CD1c-positive myeloid dendritic cell (primary cell): ENCODE measurements at regions not wholly inside any gene's neighbourhood (a gene's known extent, or its start where the extent isn't known, plus 50 kb on each side); places are given as distances from the start of the nearest gene placed in this dataset.

Experiments
- DNase-seq: peaks from one replicate; pipeline ENCODE4 v3.0.0-alpha.2; 2016; ENCODE audit errors: extremely low spot score

DNA sequence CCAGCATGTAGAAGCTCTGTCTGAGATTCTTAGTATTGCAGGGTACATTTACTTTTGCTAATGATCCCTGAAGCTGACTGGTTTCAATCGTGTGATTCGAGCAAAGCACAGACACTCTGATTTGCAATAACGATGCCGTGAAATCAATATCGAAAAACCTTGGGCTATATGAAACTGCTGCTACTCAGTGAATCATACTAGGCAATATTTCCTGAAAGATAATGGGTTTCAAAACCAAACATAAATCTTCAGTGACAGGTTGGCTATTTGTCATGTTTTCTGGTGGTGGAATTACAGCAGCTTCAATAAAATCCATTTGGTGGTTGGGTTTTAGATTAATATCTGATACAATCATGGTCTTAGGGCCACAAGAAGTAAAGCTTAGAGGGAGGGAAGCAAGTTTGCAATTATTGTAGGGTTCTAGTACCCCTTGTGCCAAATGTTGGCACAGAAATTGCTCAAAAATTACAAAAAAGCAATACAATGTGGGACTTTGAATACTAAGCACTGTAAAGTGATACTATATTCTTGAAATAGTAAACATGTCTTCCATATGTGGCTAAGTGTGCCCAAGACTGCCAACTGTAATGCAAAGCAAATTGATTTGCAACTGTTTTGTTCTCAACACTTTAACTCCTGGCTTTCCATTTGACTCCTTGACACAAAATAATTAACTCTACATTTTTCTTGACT is 112.4 kb upstream of the JAZF1 start:
- DNase-seq: no peak

DNA sequence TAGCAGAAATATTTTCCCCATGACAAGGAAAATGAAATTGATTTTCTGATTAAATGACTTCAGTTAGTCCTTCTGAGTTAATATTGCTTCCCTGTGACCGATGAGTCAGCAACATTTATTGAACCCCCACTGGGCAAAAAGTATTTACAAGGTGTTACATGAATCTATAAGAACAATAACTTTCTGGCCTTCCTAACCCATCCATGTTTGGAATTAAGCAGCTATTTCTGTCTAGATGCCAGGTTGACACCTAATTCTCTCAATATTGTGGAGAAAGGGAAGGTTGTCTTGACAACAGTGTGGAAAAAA is 112.9 kb upstream of the JAZF1 start:
- DNase-seq: no peak

DNA sequence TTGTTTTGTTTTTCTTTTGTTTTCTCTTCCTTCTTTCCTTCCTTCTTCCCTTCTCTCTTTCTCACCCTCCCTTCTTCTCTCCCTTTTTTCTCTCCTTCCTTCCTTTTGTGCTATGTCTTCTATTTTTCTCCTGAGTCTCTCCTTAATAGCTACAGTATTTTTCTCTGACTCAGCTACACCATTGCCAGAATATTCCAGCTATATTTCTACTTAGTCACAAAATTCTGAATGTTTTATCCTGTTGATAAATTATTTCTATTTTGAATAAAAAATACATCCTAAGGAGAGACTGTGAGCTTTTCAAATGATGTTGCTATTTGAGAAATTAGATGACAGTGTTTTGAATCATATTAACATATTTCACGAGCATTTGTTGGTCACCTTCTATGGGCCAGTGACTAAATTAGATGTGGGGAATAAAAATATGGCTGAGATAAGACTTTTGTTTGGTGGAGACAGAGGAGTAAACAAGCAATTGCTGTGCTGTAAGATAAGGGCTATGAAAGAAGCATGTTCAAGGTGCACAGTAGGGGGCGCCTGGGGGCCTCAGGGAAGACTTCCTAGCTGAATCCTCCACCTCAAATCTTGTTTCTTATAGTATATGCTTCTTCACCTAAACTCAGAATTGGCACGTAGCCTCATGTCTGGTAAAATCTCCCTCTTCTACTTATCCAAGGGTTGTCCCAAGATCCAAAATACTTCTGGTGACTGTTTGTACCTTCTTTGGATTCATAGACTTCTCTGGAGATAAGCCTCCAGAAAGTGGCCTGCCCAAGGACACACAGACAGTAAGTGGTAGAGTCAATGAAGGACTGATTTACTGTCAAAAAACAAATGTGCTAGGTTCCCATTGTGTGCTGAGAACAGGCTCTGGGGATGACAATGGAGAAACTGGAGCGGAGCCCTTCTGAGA is 115.5 kb upstream of the CREB5 start:
- DNase-seq: peak; percentile 27

DNA sequence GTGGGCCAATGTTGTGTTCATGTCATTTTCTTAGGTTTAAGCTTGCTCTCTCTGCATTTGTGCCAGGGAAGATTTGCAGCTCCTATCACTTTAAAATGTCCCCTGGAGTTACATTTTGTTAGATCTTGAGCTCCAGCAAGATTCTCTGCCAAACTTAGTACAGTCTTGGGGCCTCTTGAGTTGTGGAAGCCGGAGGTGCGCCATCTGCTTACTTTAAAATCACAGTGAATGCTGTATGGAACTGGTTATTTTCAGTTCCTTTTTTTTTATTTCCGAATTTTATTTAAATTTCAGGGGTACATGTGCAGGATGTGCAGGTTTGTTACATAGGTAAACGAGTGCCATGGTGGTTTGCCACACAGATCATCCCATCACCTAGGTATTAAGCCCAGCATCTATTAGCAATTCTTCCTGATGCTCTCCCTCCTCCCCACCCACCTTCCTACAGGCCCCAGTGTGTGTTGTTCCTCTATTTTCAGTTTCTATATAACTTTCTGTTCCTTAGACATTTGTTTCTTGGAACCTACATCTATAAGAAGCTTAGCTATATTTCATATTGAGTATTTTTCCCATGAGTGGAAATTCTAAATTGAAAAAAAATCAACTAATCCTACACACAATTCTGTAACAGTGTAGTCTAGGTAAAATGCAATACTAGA is 114.4 kb upstream of the CREB5 start:
- DNase-seq: peak; percentile 65

DNA sequence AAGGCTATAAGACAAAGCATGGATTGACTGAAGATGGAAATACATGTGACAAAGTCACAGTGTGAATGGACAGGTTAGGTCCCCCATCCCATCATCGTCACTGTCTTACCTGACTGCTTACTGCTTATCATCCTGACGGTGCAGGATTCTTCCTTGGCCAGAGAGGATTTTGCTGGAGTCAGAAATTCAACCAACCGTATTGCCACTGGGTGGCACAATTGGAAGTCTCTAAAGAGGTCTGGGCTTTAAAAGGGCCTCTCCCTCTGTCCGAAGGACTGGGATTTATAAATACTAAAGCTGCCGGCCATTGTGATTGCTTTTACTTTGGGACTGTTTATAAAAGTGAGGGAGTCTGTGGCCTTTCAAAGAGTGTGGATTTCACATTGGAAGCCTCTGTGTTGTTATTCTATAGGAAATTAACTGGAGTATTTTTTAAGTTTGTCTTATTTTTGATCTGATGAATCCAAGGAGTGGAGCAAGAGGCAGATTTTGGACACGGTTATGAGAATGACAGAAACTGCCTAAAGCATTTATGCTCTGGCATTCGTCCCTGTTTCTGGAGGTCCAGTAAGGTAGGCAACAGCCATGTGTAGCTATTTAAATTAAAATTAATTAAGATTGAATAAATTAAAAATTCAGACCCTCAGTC is 113.3 kb upstream of the CREB5 start:
- no peak for DNase-seq

DNA sequence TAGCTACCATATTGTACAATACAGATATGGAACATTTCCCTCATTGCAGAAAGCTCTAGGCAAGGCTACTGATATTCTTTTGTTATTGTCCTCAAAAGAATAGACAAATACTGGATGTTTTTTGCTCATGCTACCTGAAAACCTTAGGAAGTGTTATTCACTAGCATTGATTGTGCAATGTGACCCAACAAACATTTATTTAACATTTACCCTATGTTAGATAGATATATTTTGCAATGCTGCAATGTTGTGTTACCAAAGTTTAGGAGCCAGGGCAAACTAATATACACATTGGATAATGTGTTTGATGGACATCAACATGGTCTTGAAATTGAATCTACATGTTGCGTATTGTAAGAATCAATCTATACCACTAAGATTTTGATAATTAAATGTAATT is 112.8 kb upstream of the CREB5 start:
- DNase-seq: no peak

DNA sequence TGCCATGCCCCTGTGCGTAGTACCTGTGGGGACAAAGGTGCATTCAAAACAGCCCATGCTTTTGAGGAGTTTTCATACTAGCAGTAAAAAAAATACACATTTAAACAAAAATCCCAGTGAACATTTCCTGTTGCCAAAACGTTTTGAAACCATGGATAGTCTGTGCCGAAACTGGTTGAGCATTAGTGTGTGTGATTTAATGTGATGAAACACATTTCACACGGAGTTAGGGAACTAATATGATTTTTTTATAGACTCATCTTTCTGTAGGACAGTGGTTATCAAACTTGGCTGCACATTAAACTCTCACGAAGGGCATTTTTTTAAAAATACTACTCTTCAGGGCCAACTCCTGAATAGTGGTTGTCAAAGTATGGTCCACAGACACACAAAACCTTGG is 111.8 kb upstream of the CREB5 start:
- no peak for DNase-seq

DNA sequence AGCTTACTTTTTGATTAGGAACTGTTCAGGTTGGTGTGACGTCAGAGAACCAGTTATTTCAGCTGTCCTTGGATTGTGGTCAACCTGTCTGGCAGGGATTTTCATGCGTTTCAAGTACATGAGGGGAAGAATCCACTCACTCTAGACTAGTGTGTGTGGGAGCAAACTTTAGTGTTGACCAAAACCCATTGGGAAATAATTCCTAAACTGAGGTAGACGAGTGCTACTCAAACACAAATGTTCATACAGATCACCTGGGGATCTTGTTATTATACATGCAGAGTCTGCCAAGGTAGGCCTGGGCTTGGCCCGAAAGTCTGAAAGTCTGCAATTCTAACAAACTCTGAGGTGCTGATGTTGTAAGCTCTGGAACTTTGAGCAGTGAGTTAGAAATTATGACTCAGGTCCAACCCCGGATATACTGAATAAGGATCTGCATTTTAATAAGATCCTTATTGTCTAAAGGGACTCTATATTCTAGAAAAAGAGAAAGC is 111.1 kb upstream of the CREB5 start:
- DNase-seq: no peak

DNA sequence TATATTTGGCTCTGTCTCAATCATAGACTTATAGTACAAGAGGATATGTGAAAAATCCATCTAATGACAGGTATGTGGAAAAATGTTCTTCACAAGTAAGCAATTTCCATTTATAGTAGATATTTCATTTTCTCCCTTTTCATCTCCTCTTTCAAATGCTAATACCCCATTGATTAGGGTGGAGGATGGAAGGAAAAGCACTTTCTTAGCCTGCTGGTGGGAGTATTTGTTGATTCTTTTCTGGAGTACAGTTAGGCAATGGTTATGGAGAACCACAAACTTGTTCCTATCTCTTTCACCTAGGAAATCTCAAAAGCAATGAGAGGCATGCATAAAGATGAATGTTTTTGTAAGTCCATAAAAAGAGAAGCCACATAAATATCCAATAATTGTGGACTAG is 108.0 kb upstream of the CREB5 start:
- no peak for DNase-seq

DNA sequence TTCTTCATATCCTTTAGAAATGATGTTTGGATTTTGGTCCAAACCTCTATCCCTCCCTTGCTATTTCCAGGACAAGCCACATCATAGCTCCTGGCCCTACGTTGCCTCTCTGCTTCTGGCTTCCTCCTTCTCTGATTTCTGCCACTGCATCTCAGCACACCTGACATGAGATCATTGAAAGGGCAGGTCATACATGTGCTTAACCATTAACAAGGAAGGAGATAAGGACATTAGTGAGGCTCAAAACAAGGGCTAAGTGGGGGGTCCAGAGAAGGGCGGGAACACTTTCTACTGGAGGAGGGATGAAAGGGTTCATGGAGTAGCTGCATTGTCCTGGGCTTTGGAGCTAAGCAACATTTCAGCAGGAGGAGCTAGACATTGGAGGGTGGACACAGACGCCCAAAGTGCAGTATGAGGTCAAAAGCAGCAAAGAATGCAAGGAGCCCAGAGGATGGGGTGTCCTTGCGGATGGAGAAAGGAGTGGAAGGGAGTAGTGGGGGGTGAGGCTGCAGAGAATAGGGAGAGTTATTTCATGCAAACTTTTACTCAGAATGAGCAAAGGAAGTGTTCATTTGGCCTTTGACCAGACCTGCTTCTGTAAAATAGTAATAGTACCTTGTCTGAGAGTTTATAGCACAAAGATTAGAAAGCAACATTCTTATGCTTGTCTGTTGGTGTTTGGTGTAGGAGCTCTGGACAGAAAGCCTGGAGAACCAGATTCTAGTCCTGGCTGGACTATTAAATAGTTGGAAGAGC is 102.4 kb upstream of the CREB5 start:
- DNase-seq: no peak

DNA sequence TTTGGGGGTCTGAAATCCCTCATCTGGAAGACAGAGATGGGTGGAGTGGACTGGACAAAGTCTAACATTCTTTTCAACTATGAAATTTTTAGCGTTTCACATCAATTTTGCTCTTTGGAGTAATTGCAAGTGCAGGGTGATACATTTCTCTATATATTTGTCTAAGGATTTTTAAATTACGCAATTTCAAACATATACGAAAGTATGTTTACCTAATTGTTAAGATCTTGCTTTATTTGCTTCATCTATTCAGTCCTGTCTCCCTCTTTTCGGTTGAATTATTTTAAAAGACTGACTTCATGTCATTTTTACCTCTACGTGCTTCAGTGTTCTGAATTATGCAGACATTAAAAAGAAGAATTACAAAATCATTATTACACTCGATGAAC is 101.9 kb upstream of the CREB5 start:
- no peak for DNase-seq

DNA sequence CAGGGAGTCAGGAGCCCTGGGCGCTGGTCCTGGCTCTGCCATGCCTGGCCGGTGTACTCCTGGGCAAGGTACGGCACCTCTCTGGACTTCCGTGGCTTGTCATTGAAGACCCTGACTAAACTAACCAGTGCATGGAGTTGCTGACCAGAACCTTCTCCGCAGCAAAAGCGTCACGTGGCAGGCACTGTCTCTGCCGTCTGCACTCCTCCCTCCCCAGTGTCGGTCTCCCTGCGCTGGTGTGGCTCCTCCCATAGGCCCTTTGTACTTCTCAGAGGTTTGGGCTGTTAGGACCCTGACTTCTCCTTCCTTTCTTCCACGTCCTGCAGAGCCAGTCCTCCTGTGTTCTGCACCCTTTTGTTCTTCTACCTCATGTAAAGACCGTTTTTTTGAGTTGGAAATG is 100.6 kb upstream of the CREB5 start:
- DNase-seq: no peak

DNA sequence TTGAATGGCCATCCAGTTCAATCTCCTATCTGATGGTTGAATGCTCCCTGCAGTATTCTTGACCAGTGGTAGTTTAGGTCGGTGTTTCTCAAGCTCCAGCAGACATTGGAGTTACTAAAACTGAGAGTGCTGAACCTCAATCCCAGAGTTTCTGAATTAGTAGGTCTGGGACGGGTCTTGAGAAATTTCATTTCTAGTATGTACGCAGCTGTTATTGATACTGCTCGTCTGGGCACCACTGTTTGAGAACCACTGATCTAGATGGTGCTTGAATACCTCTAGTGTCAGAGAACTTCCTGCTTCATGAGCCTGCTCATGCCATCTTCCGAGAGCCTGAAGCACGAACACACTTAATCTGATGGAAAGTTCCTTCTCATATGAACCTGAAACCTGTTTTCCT is 99.4 kb upstream of the CREB5 start:
- DNase-seq: no peak

DNA sequence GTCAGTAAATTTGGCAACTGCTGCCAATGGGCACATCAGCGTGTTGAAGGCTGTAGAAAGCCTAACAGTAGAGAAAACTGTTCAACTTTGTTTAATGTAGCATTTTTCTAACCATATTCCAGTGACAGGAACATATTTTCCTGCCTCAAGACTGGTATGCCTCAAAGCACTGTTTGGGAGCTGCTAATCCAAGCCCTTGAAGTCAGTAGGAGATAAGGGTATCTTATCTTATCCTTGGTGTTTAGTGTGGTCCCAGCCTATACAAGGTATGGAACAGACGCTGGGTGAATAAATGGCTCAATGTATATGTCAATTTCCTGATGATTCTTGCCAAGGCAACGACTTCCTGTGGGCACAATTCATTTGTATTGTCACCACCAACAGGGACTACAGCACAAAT is 97.5 kb upstream of the CREB5 start:
- DNase-seq: no peak

DNA sequence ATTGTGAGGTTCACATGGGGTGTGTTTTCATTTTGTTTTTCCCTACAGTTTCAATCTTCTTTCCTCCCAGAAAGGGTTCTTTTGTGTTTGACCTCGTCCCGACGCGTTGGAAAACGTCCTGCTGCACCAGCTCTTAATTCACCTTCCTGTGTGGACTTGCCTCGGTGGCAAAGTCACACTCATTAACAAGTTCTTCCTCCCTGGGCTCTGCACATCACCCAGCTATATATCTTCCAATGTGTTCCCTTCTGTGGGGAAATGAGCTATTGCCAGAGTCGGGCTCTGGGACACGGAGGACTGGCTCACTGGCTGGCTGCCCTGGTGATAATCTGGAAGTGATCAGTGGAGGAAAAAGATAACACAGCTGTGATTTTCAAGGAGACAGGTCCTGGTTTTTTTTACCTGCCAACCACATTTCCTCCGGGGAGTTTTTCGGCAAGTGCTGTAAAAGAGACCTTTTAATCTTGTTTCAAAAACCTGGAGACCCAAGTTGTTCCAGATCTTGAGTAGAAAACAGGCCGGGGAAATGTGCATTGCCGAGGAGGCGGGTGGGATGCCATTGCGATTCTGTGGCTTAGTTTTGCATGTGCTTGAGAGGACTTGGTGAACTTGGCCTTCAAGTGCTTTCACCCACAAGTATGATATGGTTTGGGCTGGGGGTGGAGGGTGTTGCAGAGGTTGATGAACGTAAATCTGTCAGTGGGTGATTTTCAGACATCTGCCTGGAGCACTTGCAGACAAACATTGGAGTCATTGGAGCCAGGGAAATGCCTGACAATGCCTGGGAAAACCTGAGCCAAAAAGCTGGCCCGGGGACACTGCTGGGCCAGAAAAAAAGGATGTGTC is 96.5 kb upstream of the CREB5 start:
- no peak for DNase-seq

DNA sequence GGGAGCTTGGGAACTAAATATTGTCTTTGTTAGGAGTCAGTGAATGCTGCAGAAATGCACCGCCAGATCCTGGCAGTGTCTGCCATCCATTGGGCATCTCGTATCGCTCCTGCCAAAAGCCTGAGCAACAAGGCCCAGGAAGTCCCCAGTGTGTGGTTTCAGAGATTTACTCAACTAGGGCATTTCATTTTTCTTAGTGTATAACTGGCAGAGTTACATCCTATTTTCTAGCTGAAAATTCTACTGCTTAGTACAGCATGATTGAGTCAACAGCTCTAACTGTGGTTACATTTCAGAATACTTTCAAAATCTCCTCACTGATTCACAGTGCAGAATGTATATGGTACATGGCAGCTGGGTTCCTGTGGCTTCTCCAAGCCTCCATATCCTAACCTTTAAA is 95.8 kb upstream of the CREB5 start:
- no peak for DNase-seq

DNA sequence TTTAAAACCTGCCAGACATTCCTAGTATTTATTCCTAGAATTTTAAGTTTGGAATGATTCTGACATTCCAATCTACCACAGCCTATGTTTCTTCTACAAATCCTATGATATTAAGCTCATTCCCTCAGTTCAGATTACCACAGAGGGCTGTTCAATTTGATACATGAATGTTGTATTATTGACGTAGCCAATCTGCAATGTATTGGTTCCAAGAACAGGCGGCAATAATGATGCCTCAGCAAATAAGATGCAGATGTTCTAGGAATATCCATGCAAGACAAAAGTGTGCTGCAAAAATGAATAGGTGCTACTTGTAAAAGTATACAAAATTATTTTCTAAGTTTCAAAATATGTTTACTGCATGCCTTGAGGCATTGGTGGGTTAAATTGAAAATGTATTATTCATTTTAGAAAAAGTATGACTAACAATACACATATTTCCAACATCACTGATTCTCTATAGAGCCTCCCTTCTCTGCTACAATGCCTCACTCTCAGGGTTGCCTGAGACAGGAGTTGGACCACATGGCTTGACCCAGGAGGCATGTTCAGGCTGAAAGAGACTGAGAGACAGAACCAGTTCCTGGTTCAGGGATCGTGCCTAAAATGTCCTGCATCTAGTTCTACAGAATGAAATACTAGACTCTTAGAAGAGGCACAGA is 94.1 kb upstream of the CREB5 start:
- DNase-seq: no peak

DNA sequence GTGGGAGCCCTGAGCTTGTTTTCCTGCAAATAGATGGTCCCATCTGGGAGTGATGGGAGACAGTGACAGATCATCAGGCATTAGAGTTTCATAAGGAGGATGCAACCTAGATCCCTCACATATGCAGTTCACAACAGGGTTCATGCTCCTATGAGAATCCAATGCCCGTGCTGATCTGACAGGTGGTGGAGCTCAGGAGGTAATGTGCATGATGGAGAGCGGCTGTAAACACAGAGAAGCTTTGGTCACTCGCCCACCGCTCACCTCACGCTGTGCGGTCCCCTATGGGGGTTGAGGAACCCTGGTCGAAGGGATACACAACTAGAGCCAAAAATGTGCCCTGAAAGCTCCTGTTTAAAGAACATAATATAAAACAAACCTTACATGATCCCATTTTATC is 88.5 kb upstream of the CREB5 start:
- no peak for DNase-seq

DNA sequence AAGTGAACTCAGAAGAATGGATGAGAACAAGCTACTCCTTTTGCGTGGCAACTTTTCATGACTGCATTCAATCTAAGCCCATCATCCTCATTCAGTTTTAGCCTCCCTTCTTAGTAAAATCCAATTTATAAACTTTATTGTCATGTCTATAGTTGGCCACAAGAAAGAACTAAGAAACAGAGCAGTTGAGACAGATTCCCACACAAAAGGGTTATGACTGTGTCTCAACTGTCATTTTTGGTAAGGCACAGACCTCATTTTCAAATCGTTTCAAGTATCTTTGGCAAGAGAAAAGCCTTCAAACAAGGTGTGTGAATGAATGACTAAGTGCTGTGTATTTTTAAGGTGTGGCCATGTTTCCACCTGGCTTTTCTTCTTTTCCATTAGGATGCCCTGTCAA is 84.2 kb upstream of the CREB5 start:
- DNase-seq: no peak
